ENCODE measurements at regions not wholly inside any gene's neighbourhood (a gene's known extent, or its start where the extent isn't known, plus 50 kb on each side); places are given as distances from the start of the nearest gene placed in this dataset.

DNA sequence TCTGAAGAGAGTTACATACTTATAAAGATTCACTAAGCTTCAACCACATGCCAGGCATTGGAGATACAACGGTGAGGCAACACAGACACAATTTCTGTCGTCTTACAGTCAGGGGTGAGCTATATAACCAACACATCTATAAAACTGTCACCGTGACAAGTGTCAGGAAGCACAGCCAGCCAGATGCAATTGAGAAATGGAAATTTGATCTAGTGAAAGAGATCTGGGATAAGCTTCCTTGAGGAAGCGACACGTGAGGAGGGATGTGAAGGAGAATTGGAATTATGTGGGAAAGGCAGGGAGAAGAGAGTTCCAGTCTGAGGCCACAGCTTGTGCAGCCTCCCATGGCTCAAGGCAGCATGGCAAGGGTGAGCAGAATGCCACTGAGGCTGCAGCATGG is 50.9 kb upstream of the ZNF354B start:
- TF ChIP-seq, protein P1, sequence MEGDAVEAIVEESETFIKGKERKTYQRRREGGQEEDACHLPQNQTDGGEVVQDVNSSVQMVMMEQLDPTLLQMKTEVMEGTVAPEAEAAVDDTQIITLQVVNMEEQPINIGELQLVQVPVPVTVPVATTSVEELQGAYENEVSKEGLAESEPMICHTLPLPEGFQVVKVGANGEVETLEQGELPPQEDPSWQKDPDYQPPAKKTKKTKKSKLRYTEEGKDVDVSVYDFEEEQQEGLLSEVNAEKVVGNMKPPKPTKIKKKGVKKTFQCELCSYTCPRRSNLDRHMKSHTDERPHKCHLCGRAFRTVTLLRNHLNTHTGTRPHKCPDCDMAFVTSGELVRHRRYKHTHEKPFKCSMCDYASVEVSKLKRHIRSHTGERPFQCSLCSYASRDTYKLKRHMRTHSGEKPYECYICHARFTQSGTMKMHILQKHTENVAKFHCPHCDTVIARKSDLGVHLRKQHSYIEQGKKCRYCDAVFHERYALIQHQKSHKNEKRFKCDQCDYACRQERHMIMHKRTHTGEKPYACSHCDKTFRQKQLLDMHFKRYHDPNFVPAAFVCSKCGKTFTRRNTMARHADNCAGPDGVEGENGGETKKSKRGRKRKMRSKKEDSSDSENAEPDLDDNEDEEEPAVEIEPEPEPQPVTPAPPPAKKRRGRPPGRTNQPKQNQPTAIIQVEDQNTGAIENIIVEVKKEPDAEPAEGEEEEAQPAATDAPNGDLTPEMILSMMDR (IDR thresholded peaks at IDR 0.05; ENCODE audit: low read depth, low read length, missing control alignments) = no peak
- DNase-seq (ENCODE audit: low read depth) = no peak
- H3K4me3 ChIP-seq (ENCODE audit: low read depth, low read length) = no peak overlapping the region
- in situ Hi-C loops (cut with HindIII; ENCODE audit: low sequenced_read_pairs) = no loop called here

DNA sequence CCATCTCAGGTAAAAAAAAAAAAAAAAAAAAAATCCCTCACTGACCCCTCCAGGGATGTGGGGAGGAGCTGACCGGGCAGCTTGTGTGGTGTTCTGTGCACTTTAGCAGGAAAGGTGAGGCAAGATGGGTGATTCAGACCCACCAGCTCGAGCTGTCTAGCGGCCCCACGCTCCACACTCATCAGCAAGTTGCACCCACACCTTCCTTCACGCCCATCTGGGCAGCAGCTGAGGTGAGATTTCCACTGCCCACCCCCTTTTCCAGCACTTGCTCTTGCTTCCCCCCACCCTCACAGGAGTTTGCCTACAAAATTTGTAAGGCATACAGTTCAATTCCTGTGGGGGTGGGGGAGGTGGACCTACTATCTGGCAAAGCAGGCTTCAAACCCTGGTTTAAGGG is 58.7 kb upstream of the ZNF354B start:
- H3K4me3 ChIP-seq (ENCODE audit: low read depth, low read length) = no peak overlapping the region
- TF ChIP-seq, protein P1 (IDR thresholded peaks at IDR 0.05; ENCODE audit: low read depth, low read length, missing control alignments) = no peak
- DNase-seq (ENCODE audit: low read depth) = no peak
- in situ Hi-C loops (cut with HindIII; ENCODE audit: low sequenced_read_pairs) = no loop called here

DNA sequence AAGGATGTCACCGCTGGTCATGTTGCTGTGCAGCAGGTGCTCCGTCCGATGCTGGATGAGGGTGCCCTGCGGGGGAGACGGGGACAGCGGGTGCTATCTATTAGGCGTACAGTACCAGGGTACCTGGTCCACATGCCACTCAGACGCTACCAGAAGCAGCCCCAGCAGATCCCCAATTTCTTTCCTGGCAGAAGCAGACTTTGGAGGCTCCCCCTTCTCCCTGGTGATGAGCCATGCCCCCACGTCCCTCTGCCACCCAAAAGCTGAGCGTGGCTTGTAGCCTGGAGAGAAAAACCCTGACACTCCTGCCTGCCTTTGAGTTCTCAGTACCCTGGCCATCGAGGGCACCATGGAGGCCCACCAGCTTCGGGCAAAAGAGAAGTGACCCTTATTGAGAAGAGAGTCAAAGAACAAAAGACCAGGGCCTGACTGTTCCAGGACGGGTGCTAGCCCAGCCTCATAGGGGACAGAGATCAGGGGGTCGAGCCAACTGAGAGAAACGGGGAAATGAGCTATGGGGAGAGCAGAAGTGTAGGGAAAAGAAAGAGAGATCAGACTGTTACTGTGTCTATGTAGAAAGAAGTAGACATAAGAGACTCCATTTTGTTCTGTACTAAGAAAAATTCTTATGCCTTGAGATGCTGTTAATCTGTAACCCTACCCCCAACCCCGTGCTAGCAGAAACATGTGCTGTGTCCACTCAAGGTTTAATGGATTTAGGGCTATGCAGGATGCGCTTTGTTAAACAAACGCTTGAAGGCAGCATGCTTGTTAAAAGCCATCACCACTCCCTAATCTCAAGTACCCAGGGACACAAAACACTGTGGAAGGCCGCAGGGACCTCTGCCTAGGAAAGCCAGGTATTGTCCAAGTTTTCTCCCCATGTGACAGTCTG is 62.0 kb upstream of the ZNF354B start:
- DNase-seq (ENCODE audit: low read depth) = no peak
- TF ChIP-seq, protein P1 (IDR thresholded peaks at IDR 0.05; ENCODE audit: low read depth, low read length, missing control alignments) = no peak
- no peak overlapping the region for H3K4me3 ChIP-seq (ENCODE audit: low read depth, low read length)
- in situ Hi-C loops (cut with HindIII; ENCODE audit: low sequenced_read_pairs) = no loop called here

DNA sequence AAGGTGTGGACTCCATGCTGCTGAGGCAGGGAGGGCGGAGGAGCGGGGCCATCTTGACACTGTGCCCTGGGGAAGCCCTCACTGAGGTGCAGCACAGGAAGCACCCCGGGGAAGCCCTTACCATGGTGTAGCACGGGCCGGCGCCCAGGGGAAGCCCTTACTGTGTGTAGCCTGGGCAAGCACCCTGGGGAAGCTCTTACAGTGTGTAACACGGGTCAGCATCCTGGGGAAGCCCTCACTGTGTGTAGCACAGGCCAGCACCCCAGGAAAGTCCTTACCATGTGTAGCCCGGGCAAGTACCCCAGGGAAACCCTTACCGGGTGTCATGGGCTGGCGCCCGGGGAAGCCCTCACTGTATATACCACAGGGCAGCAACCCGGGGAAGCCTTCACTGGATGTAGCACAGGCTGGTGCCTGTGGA is 62.6 kb upstream of the ZNF354B start:
- no peak for DNase-seq (ENCODE audit: low read depth)
- in situ Hi-C loops (cut with HindIII; ENCODE audit: low sequenced_read_pairs) = no loop called here
- H3K4me3 ChIP-seq (ENCODE audit: low read depth, low read length) = no peak overlapping the region
- TF ChIP-seq, protein P1 (IDR thresholded peaks at IDR 0.05; ENCODE audit: low read depth, low read length, missing control alignments) = no peak

DNA sequence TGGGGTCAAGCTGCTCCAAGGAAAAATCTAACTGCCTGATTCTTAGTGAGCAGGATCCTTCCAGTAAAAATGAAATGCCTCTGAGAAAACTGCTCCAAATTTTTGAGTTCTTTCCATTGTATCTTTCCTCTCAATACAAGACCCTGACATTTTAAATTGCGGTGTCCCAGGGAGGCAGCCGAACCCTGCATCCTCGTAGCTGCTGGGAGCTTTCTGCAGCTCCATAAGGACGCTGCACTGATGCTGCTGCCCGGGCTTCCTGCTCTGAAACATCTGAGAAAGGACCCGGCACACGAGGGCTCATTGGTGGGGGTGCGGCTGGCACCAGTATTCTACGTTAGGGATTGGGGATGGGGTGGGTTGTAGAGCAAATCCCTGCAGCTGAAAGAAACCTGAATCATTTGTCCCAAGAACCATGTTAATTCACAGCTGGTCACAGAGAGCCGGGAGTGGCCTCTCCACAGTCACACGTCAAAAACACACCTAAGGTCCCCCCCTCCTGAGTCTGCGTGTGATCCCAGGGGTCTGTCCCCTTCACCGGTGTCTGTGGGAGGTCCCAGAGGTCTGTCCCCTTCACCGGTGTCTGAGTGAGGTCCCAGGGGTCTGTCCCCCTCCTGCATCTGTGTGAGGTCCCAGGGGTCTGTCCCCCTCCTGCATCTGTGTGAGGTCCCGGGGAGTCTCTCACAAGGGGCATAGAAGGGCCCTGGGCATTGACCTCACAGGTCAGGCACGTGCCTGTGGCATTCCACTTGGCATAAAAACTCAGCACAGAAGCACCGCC is 63.4 kb upstream of the ZNF354B start:
- DNase-seq (ENCODE audit: low read depth) = no peak
- TF ChIP-seq, protein P1 (IDR thresholded peaks at IDR 0.05; ENCODE audit: low read depth, low read length, missing control alignments) = no peak
- no peak overlapping the region for H3K4me3 ChIP-seq (ENCODE audit: low read depth, low read length)
- in situ Hi-C loops (cut with HindIII; ENCODE audit: low sequenced_read_pairs) = no loop called here

DNA sequence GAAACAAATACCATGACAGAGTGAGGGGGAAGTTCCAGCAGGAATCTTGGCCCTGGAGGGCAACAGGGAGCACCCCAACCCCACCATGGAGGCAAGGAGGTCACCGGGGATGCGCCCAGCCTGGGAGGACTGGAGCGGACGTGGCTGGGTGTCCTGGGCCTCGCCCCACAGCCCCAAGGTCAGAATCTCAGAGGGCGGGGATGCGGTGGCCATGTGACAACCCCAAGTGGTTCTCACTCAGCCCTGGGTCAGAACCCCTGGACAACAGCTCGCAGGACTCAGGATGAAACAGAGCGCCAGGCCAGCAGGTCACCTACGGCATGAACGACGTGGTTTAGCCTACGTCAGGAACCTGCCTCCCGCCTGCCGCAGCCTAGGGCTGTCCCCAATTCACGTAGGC is 64.0 kb upstream of the ZNF354A start:
- TF ChIP-seq, protein P1 (IDR thresholded peaks at IDR 0.05; ENCODE audit: low read depth, low read length, missing control alignments) = no peak
- H3K4me3 ChIP-seq (ENCODE audit: low read depth, low read length) = no peak overlapping the region
- DNase-seq (ENCODE audit: low read depth) = no peak
- in situ Hi-C loops (cut with HindIII; ENCODE audit: low sequenced_read_pairs) = no loop called here

Data from astrocyte of the cerebellum (primary cell).